Transverse colon (tissue), 4 donors: ENCODE measurements at regions not wholly inside any gene's neighbourhood (a gene's known extent, or its start where the extent isn't known, plus 50 kb on each side); places are given as distances from the start of the nearest gene placed in this dataset.

Experiments
- DNase-seq: peaks from one replicate; pipeline ENCODE4 v3.0.0-alpha.2; 2019
- H3K27ac ChIP-seq, 4 donors: fragments of 200-600 bp; sonication (generic); 2 replicates each; pipeline ENCODE4 v1.5.1; 2016 to 2018; ENCODE audit warnings: inconsistent platforms in 4 of 4
- H3K27me3 ChIP-seq: fragments of 200-600 bp; sonication (generic); 2 replicates; pipeline ENCODE4 v1.5.1; 2017; ENCODE audit warnings: inconsistent platforms
- H3K36me3 ChIP-seq, 4 donors: fragments of 200-600 bp; sonication (generic); 2 replicates each; pipeline ENCODE4 v1.5.1; 2017 to 2019; ENCODE audit warnings: inconsistent platforms in 4 of 4
- H3K4me1 ChIP-seq, 4 donors: fragments of 200-600 bp; sonication (generic); 2 replicates each; pipeline ENCODE4 v1.5.1; 2017 to 2020; ENCODE audit warnings: inconsistent platforms in 4 of 4
- H3K4me3 ChIP-seq, 4 donors: fragments of 200-600 bp; sonication (generic); 1 replicate in 1 of 4; 2 replicates in 3 of 4; pipeline versions ENCODE4 v1.5.1 to v1.6.1; 2017 to 2019; ENCODE audit warnings: inconsistent platforms in 4 of 4
- H3K9me3 ChIP-seq, 2 donors: fragments of 200-600 bp; sonication (generic); 2 replicates each; pipeline ENCODE4 v1.5.1; 2017 to 2019; ENCODE audit warnings: inconsistent platforms in 2 of 2
- CTCF ChIP-seq, 5 experiments: fragments of 200-600 bp in 3 of 5; fragments of 450-650 bp in 2 of 5; sonication (generic) in 3 of 5; IDR thresholded peaks; 1 replicate in 2 of 5; 2 replicates in 3 of 5; pipeline ENCODE4 v1.5.1; 2016 to 2017; ENCODE audit warnings: antibody characterized with exemption in 5 of 5, inconsistent platforms in 3 of 5, mild to moderate bottlenecking in 2 of 5, moderate library complexity in 1 of 5
- EP300 ChIP-seq: sonication (generic); formaldehyde crosslinking; IDR thresholded peaks from one replicate; pipeline ENCODE4 v1.6.1; 2017; ENCODE audit warnings: antibody characterized with exemption, low read depth
- POLR2A ChIP-seq: fragments of 450-650 bp; IDR thresholded peaks from one replicate; pipeline ENCODE4 v1.6.1; 2016; ENCODE audit warnings: antibody characterized with exemption, mild to moderate bottlenecking, moderate library complexity
- POLR2AphosphoS5 ChIP-seq, 3 donors: sonication (generic); formaldehyde crosslinking; IDR thresholded peaks; one replicate each; pipeline ENCODE4 v1.6.1; 2016; ENCODE audit warnings: antibody characterized with exemption in 3 of 3
- WGBS, 2 donors: methylation state at CpG; one replicate each; pipeline ENCODE4 v1.1.5; 2018; ENCODE audit warnings: low coverage in 1 of 2; 5-methylcytosine and 5-hydroxymethylcytosine counted together
- in situ Hi-C, 4 donors: fragments of 200-750 bp; cut with MboI; loops; one replicate each; pipeline versions ENCODE4 v1.15.0 to v1.15.1; 2017; ENCODE audit warnings: low sequenced_read_pairs in 3 of 4, low pct_ligation_motif_present in 1 of 4, low pct_unique_long_range_greater_than_20kb in 1 of 4
- intact Hi-C: fragments of 100-400 bp; cut with DNase I; formaldehyde crosslinking; loops from one replicate; pipeline ENCODE4 v1.15.1; 2023; ENCODE audit warnings: low total_unique reads

DNA sequence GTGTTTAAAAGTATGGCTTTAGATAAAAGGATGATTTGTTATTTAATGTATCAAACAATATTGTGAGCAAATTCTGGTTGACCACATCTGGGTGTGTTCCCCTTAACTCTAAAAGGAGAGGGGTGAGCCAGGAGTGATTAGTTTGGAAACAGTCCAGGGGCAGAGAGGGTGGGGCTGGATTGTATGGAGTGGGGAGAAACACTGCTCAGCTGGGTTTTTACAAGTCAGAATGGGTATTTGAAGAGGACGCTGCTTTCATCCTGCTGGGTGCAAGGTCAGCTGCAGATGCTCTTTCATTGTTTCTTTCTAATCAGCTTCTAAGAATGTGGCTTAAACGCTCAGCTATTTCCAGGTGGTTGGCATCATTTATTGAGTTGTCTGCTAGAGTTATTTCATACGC lies 82.8 kb upstream of the LIMCH1 start:
- H3K4me3 ChIP-seq: no peak overlapping the region
- intact Hi-C loops (no loop called here), in situ Hi-C loops (no loop called here)
- H3K27ac ChIP-seq: no peak overlapping the region
- H3K9me3 ChIP-seq: no peaks in the 10 kb centered on the region
- TF ChIP-seq POLR2A: no peak
- TF ChIP-seq CTCF (IDR thresholded peaks at IDR 0.05): no peak
- TF ChIP-seq POLR2AphosphoS5 (IDR thresholded peaks at IDR 0.05): no peak
- TF ChIP-seq EP300: no peak
- WGBS, 2 donors: 32 to 40% methylated on average over 3 of the region's 3 CpGs
- no peaks in the 10 kb centered on the region for H3K36me3 ChIP-seq
- DNase-seq: no peak
- no peaks in the 10 kb centered on the region for H3K4me1 ChIP-seq
- no peaks in the 10 kb centered on the region for H3K27me3 ChIP-seq

GRCh38 chr4:41456559-41457101 lies 81.3 kb upstream of the LIMCH1 start:
- Histone ChIP-seq H3K27me3 (no peaks in the 10 kb centered on the region), H3K4me1 (no peaks in the 10 kb centered on the region), H3K4me3 (no peak overlapping the region), H3K9me3 (no peaks in the 10 kb centered on the region), H3K36me3 (no peaks in the 10 kb centered on the region), H3K27ac (no peak overlapping the region)
- TF ChIP-seq POLR2AphosphoS5 (IDR thresholded peaks at IDR 0.05) (no peak), EP300 (no peak), CTCF (IDR thresholded peaks at IDR 0.05) (no peak), POLR2A (no peak)
- in situ Hi-C loops (no loop called here), intact Hi-C loops (no loop called here)
- DNase-seq: no peak
- 87% methylated on average over 4 of the region's 4 CpGs; no CpG with 5 or more reads in 1 of the 2 donors for WGBS, 2 donors

- Histone ChIP-seq H3K4me1 (no peaks in the 10 kb centered on the region), H3K27ac (no peak overlapping the region), H3K9me3 (no peaks in the 10 kb centered on the region), H3K4me3 (no peak overlapping the region), H3K36me3 (no peaks in the 10 kb centered on the region), H3K27me3 (no peaks in the 10 kb centered on the region)
- in situ Hi-C loops (no loop called here), intact Hi-C loops (no loop called here)
- DNase-seq: no peak
- no peak for TF ChIP-seq POLR2A
- no peak for TF ChIP-seq POLR2AphosphoS5 (IDR thresholded peaks at IDR 0.05)
- no peak for TF ChIP-seq EP300
- no peak for TF ChIP-seq CTCF (IDR thresholded peaks at IDR 0.05)
- 82% methylated on average over 2 of the region's 2 CpGs; no CpG with 5 or more reads in 1 of the 2 donors for WGBS, 2 donors
These were observed 79.3 kb upstream of the LIMCH1 start for GRCh38 chr4:41458689-41459088.

GRCh38 chr4:41460641-41461040 lies 77.3 kb upstream of the LIMCH1 start:
- TF ChIP-seq POLR2A (no peak), CTCF (IDR thresholded peaks at IDR 0.05) (no peak), POLR2AphosphoS5 (IDR thresholded peaks at IDR 0.05) (no peak), EP300 (no peak)

More at GRCh38 chr4:41460641-41461040, 77.3 kb upstream of the LIMCH1 start:
- intact Hi-C loops (no loop called here), in situ Hi-C loops (no loop called here)
- H3K4me1 ChIP-seq: no peaks in the 10 kb centered on the region
- H3K27me3 ChIP-seq: no peaks in the 10 kb centered on the region
- no peak overlapping the region for H3K4me3 ChIP-seq
- WGBS, 2 donors: 86 to 97% methylated on average over 4 to 5 of the region's 5 CpGs
- H3K36me3 ChIP-seq: no peaks in the 10 kb centered on the region
- H3K27ac ChIP-seq: no peak overlapping the region
- no peak for DNase-seq
- H3K9me3 ChIP-seq: no peaks in the 10 kb centered on the region
